Pons (tissue), 1 donor: ENCODE measurements at regions not wholly inside any gene's neighbourhood (a gene's known extent, or its start where the extent isn't known, plus 50 kb on each side); places are given as distances from the start of the nearest gene placed in this dataset.
A peak's percentile ranks its signal among the peaks of the same experiment; 100 is the strongest.
"Not testable (repeated sequence)": the region's sequence is repeated elsewhere in the genome, so short reads cannot be mapped to it uniquely, and the experiment has no call there.

ENCODE experiments used
- DNase-seq: peaks from one replicate; pipeline ENCODE4 v3.0.0-alpha.2; 2016; ENCODE audit warnings: low spot score

DNA sequence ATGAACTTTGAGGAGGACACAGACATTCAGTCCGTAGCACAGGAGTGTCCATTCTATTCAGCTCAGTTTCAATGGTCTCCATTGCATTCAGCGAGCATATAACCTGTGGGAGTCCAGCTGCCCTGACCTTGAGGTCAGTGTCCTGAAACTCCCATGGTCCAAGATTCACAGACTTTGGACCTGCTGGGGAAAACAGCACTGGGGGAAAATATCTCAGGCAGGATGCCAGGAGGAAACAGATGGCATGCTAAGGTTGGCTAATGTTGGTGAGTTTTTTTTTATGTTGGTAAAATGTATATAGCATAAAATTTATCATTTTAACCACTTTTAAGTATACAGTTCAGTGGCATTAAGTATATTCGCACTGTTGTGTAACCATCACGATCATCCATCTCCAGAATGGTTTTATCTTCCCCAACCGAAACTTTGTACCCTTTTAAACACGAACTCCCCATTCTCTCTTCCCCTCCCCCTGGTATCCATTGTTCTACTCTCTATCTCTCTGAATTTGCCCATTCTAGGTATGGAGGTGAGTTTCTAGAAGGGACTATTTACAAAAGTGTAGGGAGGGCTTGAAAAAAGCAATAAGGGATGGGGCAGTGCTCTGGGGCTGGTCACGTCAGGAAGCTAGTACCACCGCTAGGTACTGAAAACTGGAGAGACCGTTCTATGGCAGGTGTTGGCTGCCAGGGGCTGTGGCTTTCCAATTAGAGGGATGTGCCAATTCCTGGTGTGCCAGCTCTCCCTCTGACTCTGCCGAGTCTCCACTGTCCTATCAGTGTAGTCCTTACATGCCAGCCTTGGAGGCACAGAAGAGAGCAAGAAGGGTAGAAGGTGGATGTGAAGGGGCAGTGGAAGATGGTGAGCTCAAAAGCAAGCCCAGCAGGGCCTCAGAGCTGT lies 85.3 kb downstream of the FOXD2 start:
- DNase-seq = no peak

GRCh38 chr1:47523835-47524215 lies 86.0 kb downstream of the FOXD2 start:
- no peak for DNase-seq

DNA sequence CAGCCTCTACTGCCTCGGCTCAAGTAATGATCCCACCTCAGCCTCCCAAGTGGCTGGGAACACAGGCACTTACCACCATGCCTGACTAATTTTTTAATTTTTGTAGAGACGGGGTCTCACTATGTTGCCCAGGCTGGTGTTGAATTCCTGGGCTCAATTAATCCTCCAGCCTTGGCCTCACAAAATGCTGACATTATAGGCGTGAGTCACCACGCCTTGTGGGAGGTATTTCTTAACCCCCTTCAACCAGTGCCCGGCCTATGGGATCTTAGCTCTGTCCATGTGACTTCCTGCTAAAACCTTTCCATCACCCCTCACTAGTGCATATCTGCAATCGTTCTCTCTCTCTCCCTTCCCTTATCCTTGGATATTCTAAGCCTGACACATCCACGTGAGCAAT lies 86.4 kb downstream of the FOXD2 start:
- DNase-seq = no peak

DNA sequence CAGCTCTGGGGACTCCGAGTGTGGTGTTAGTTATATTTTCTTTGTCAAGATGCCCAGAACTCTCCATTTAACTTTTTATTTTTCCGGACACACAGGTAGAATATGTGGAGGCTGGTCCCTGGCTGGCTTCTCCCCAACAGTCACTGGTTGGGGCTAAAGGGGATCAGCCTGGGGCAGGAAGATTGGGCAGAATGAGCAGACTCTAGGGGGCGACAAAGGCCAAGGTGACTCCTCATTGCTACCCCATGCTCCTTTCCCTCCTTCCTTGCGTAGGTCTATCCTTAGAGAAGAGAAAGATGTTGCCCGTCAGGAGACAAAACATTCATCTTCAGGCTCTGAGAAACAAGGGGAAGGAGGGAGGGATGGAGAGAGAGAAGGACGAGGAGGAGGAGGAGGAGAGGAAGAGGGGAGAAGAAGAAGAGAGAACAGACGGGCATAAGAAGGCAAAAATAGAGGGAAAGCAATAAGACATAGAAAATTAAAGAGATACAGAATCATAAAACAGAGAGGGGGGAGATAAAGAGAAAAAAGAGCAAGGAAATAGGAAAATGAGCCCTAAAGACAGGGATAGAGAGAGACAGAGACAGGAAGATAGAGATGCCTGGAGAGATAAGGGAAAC lies 89.9 kb downstream of the FOXD2 start:
- DNase-seq = no peak

- no peak for DNase-seq
Measured at GRCh38 chr1:47529520-47530098, 91.8 kb downstream of the FOXD2 start.

GRCh38 chr1:47532921-47533792 lies 95.3 kb downstream of the FOXD2 start:
- peak; percentile 9 for DNase-seq

DNA sequence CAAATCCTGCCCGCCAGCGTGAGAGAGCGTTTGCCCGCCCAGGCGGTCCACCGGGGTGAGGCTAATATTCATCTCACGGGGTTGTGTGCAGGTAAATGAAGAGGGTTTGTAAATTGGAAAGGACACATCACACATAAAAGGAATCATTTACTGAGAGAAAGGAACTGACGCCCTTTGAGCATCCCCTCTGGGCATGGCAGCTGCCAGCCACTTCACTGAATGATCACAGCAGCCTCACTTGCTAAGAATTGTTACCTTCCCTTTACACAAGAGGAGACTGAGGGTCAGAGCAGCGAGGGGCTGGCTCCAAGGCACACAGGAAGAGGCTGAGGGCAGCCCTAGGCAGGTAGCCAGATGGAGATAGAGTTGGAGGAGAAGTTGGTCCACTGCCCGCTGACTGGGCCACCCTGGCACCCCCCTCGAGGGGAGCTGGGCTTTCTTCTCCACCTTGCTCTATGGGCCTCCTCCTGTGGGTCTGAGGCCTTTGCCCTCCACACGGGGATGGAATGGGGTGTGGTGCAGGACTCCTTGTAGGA lies 96.0 kb downstream of the FOXD2 start:
- DNase-seq = no peak

GRCh38 chr1:47534436-47534835 lies 96.6 kb downstream of the FOXD2 start:
- DNase-seq = no peak

- DNase-seq = no peak
Measured at GRCh38 chr1:47536646-47537118, 98.8 kb downstream of the FOXD2 start.

- no peak for DNase-seq
Measured at GRCh38 chr1:47537268-47537667, 99.4 kb downstream of the FOXD2 start.

DNA sequence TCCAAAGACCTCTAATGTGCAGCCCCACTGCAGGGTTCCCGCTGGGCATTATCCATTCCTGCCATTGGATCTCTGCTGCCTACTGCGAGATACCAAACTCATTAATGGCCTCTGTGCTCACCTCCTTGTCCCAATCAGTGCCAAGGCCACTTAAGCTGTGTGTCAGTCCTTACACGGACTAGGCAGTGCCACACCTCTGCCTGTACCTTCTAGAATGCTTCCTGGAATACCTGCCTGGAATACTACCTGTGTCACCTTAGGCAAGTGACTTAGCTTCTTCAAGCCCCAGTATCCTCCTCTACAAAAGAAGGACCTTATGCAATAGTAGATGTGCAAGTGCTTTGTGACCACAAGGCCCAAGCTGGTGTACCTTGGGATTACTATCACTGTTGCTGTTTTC lies 100.1 kb downstream of the FOXD2 start:
- no peak for DNase-seq

DNA sequence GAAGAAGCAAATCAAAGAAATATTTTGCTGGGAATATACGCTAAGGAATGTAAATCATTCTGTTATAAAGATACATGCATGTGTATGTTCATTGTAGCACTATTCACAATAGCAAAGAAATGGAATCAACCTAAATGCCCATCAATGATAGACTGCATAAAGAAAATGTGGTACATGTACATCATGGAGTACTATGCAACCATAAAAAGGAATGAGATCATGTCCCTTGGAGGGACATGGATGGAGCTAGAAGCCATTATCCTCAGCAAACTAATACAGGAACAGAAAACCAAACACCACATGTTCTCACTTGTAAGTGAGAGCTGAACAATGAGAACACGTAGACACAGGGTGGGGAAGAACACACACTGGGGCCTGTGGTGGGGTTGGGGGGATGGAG lies 100.7 kb downstream of the FOXD2 start:
- not testable (repeated sequence) for DNase-seq

- DNase-seq = not testable (repeated sequence)
Measured at GRCh38 chr1:47541705-47542104, 103.9 kb downstream of the FOXD2 start.

- not testable (repeated sequence) for DNase-seq
Measured at GRCh38 chr1:47543089-47543488, 105.2 kb downstream of the FOXD2 start.

DNA sequence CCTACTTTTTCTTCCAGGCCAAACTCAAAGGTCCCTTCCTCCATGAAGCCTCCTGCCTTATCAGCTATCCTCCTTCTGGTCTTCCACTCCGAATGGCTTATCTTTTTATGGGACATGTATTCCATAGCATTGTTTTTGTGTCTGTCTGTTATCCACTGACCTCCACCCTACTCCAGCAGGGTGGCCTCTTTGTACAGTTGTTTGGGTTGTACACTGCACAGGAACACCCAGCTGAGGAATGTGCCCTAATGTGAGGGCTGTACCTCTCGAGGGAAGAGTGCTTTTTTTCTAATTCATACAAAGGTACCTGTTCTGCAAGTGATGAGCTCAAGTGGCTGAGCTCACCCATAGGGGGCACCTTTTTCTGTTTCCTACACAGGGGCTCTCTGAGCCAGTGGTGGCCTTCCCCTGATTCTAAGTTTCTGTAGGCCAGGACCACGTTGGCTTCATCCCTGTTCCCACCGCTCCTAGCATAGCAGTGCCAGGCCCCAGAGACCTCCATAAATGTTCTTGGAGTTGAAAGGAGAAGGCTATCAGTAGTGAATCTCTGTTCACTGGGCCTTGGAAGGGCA lies 108.2 kb downstream of the FOXD2 start:
- DNase-seq = no peak

- DNase-seq = no peak
Measured at GRCh38 chr1:47547753-47548573, 110.1 kb downstream of the FOXD2 start.

DNA sequence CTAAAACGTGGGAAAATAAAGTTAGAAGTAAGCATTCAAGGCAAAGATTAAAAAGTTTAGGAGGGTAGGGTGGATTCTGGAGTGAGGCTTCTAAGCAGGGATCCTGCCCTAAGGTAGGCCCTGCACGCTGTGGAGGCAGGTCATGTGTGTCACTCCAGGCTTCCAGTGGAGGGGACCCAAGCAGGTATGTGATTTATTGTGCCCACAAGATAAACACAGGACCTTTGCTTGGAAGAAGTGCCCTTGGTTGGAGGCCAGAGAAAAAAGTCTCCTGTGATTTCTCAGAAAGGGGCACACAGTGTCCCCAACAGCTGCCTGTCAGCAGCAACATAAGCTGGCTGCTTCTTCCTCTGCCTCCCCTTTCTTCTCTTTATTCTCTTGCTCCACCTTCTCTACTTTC lies 110.8 kb downstream of the FOXD2 start:
- no peak for DNase-seq

DNA sequence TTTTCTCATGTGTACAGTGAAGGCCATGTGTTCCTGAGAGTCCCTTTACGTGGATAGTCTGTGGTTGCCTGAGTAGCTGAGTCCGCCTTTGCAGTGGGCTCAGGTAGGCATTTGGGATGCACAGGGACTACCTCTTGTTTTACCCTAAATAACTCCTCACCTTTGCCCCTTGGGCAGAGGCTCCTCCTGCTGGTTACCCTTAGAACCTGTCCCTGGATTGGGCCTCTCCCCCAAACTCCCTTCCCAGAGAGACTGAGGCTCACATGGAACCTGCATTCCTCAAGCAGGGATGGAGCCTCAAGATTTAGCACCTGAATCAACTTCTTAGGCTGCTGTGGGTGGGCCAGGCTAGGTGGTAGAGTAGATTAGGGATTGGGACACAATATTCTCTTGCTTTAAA lies 111.7 kb downstream of the FOXD2 start:
- DNase-seq = no peak

DNA sequence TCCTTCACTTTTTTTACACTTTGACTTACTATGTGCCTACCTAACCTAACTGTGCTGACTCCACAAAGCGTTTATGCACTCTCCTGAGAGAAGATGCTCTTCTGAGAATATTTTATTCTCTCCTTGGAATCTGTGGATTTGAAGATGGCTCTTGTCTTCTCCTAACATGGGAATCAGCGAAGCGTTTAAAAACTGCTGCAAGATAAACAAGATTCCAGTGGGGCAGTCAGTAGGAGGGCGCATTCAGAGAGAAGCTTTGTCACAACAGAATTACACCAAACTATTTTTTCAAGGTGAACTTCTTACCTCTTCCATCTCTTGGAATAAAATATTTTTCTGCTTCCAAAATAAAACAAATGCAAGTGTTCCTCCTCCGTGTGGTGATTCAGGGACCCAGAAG lies 113.1 kb downstream of the FOXD2 start:
- no peak for DNase-seq

DNA sequence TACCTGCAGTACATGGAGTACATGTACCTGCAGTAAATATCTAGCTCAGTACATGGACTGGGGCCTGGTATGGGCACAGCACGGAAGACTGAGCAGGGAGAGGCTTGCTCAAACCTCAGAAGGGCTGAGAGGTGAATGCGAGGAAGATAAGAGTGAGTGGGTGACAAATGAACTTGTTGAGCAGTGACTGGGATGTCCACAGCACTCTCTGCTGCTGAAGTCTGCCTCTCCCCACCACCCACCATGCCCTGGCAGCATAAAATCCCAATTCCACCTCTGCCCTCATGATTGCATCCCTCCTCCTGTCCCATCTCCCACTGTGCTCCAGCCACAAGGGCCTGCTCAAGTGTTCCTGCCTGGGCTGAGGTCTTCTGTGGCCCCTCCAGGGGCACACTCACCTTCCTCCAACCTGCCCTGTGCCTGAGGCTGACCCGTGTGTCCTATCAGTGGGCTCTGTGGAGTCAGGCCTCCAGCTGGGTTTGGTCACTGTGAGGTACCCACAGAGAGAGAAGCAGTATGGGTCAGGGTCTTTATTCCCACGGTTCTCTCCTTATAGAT lies 114.2 kb downstream of the FOXD2 start:
- no peak for DNase-seq
